B cell (primary cell): ENCODE measurements at regions not wholly inside any gene's neighbourhood (a gene's known extent, or its start where the extent isn't known, plus 50 kb on each side); places are given as distances from the start of the nearest gene placed in this dataset.

Experiments
- CTCF ChIP-seq: fragments of 200-600 bp; IDR thresholded peaks from one replicate; pipeline ENCODE4 v1.8.0; 2022; ENCODE audit warnings: antibody characterized with exemption, mild to moderate bottlenecking
- EZH2 ChIP-seq: IDR thresholded peaks from 2 replicates; pipeline ENCODE4 v1.6.1; 2012; ENCODE audit warnings: borderline replicate concordance, low read depth, mild to moderate bottlenecking, moderate library complexity, low read length; ENCODE audit not compliant: insufficient read depth, poor library complexity, severe bottlenecking

GRCh38 chr9:78562021-78562420, 265.1 kb downstream of the PSAT1 start:
- TF ChIP-seq CTCF: no peak
- TF ChIP-seq EZH2: no peak
